ENCODE measurements at regions not wholly inside any gene's neighbourhood (a gene's known extent, or its start where the extent isn't known, plus 50 kb on each side); places are given as distances from the start of the nearest gene placed in this dataset.
A peak's percentile ranks its signal among the peaks of the same experiment; 100 is the strongest.

GRCh38 chr2:189268763-189269162, 89.2 kb upstream of the COL5A2 start:
- DNase-seq, result no peak

DNA sequence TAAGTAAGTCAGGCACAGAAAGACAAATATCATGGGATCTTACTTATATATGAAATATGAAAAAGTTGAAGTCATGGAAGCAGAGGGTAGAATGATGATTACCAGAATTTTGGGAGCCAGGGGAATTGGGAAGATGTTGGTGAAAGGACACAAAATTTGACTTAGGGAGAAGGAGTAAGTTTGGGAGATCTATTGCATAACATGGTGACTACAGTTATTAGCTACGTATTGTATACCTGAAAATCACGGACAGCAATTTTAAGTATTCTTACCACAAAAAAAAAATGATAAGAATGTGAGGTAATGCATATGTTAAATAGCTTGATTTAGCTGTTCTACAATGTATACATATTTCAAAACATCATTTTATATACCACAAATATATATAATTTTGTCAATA, 94.2 kb upstream of the COL5A2 start:
- no peak for DNase-seq

DNA sequence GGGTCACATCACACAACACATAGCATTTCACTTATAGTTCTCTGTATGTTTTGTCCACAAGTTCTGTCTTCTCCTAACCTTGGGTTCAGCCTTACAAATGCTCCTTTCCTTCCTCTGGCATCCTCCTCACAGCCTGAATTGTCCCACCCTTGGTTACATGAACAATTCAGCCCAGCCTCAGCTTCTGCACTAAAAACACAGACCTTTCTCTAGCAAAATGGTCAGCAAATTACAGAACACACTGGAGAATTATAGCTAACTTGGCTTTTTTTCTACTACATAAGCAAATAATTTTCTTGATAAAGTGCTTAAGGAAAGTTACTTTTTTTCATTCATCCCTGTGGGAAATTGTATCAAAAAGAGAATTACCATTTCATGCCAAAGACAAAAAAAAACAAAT, 94.8 kb upstream of the COL5A2 start:
- DNase-seq, result no peak

GRCh38 chr2:189276277-189276676, 96.7 kb upstream of the COL5A2 start:
- no peak for DNase-seq

- no peak for DNase-seq
Observed at GRCh38 chr2:189281201-189281600, 101.6 kb upstream of the COL5A2 start.

DNA sequence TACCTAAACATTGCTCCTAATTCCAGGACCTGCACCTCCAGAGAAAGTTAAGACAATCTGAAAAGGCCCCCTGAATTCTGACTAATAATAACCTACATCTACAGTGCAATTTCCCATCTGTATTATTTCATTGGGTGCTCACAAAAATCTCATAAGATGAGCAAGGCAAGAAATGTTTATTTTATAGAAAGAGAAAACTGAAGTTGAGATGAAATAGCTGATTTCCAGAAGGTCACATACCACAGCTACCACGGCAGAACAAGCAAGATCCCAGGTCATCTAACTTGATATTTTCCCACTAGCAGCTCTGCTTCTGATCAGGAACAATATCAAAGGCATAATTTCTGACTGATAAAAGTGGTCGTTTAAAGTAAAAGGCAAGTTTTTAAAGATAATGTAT, 105.8 kb upstream of the COL5A2 start:
- DNase-seq, result no peak

GRCh38 chr2:189285962-189286645, 106.5 kb upstream of the COL5A2 start:
- DNase-seq, result no peak

DNA sequence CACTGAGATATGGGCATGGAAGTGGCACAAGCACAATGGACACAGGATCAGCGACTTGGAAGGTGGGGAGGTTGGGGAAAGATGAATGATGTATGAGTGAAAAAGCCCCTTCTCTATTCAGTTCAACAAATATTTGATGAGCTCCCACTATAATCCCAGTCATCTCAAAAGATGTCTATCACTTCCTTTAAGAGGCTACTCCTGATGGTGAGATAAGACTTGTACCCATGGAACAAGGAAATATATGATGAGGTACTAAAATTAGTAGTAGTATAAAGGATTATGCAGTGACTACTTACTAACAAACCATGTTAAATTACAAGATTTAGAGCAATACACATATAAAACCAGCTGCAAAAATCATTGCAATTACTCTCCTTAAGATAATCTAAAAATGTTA, 107.8 kb upstream of the COL5A2 start:
- no peak for DNase-seq

DNA sequence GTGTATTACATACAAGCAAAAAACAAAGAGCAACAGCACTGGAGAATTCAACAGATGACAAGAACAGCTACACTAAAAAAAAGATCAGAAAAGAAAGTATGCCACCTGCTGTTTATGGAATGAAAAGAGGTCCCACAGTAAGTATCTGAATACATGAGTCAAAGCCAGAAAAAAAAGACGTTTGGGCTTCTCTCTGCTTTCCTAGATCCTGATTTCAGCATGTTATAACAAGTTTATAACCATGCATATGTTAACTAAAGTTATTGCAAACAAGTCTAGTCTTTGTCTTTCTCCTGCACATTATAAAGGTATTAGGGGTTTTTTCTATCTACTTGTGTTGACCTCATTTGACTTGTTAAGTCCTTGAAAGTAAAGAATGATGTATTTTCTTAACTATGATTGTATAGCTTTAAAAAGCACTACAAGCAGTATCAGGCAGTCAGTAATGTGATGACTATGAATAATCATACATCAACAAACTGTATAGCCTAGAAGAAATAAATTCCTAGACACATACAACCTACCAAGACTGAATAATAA, 108.5 kb upstream of the COL5A2 start:
- no peak for DNase-seq

- DNase-seq, result no peak
Observed at GRCh38 chr2:189291460-189291859, 111.9 kb upstream of the COL5A2 start.

GRCh38 chr2:189293164-189293563, 113.6 kb upstream of the COL5A2 start:
- no peak for DNase-seq

GRCh38 chr2:189297446-189297845, 117.9 kb upstream of the COL5A2 start:
- no peak for DNase-seq

DNA sequence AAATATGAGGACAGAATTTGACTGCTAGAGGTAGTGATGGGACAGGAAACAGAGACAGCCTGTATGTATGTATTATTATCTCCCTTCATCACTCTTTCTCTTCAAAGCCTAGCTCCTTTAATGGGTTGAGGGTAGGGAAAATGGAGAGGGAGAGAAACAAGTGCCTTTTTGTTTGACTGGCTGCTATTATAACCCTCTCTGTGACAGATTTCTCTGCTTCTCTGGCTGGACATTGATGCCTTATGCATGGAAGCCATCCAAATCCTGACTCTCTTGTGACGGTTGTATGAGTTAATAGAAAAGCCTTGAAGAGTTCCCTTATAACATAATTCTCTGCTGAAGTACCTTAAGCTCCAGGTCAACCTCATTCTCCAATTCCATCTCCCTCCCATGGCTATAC, 118.5 kb upstream of the COL5A2 start:
- DNase-seq, result no peak

- DNase-seq, result no peak
Observed at GRCh38 chr2:189298481-189298880, 118.9 kb upstream of the COL5A2 start.

GRCh38 chr2:189299974-189300373, 120.4 kb upstream of the COL5A2 start:
- DNase-seq, result no peak

GRCh38 chr2:189300916-189301315, 121.4 kb upstream of the COL5A2 start:
- peak; percentile 40 for DNase-seq

- DNase-seq, result no peak
Observed at GRCh38 chr2:189302274-189302948, 122.8 kb upstream of the COL5A2 start.

DNA sequence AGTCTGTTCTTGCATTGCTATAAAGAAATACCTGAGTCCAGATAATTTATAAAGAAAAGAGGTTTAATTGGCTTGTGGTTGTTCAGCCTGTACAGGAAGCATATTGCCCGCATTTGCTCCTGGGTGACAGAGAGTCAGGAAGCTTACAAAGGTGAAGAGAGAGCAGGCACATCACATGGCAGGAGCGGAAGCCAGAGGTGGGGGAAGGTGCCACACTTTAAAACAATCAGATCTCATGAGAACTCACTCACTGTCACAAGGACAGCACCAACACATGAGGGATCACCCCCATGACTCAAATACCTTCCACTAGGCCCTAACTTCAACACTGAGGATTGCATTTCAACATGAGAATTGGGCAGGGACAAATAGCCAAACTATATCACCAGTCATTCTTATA, 124.8 kb upstream of the COL5A2 start:
- peak; percentile 46 for DNase-seq

- no peak for DNase-seq
Observed at GRCh38 chr2:189305291-189305943, 125.9 kb upstream of the COL5A2 start.

- DNase-seq, result no peak
Observed at GRCh38 chr2:189306525-189306924, 127.0 kb upstream of the COL5A2 start.

- DNase-seq, result no peak
Observed at GRCh38 chr2:189308056-189308790, 128.7 kb upstream of the COL5A2 start.

DNA sequence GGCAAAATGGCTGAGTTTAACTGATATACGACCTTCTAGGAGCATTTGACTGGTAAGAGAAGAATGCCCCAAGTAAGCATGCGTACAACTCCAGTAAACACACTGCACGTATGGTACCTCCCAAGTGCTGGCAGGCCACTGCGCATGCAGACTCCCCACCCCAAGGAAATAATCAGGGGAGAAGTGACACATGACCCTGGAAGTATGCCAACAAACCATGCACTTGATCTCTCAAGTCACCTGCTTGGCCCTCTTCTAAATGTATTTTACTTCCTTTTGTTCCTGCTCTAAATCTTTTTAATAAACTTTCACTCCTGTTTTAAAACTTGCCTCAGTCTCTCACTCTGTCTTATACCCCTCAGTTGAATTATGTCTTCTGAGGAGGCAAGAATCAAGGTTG, 129.8 kb upstream of the COL5A2 start:
- DNase-seq, result no peak

DNA sequence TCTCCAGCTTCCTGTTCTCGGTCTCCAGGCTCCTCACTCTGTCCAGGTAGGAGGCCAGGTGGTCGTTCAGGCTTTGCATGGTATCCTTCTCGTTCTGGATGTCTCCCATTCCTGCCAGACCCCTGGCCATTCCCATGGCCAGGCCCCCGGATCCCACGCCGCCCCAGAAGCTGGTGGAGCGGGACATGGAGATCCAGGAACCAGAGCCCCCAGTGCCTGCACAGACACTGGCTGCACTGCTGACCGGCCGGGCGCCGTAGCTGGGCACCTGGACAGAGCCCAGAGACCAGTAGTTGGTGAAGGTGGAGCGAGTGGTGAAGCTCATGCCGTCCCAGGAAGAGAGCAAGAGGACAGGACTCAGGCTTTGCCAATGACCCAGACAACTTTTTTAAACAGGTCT, 129.1 kb upstream of the WDR75 start:
- DNase-seq, result no peak

All from stimulated activated CD4-positive, alpha-beta T cell treated with anti-CD3 and anti-CD28 coated beads, Interleukin-15, amount 100 ng/mL, for 24 hours (primary cell).